VCaP (cell line): ENCODE measurements at regions not wholly inside any gene's neighbourhood (a gene's known extent, or its start where the extent isn't known, plus 50 kb on each side); places are given as distances from the start of the nearest gene placed in this dataset.

Source experiments
- H3K27ac ChIP-seq: fragments of 450-650 bp; 2 replicates; pipeline ENCODE4 v1.5.1; 2017
- CTCF ChIP-seq: fragments of 450-650 bp; conservative IDR thresholded peaks from 2 replicates; pipeline ENCODE4 v1.5.1; 2017; ENCODE audit warnings: mild to moderate bottlenecking, moderate library complexity

DNA sequence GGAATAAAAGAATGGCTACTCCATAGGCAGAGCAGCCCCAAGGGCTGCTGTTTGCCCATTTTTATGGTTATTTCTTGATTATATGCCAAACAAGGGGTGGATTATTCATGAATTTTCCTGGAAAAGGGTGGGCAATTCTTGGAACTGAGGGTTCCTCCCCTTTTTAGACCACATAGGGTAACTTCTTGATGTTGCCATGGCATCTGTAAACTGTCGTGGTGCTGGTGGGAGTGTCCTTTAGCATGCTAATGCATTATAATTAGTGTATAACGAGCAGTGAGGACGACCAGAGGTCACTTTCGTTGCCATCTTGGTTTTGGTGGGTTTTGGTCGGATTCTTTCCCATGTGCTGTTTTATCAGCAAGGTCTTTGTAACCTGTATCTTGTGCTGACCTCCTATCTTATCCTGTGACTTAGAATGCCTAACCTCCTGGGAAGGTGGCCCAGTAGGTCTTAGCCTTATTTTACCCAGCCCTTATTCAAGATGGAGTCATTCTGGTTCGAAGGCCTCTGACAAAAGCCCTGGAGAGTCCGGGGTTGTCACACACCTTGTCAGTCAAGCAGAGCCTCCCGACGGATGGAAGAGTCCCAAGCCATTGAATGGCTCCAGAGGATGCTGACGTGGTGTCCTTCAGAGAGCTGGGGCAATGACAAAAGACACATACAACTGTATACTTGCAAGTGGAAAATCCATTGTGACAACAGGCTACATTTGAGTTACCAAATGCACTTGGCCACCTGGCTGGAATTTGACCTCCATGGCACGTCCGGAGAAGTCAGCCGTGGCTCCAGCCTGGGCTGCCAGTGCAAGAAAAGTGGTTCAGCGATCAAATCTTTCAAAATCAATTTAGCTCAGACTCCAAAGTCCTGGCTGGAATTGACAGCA, 67.1 kb upstream of the CLINT1 start:
- H3K27ac ChIP-seq = no peak overlapping the region
- no peak for TF ChIP-seq CTCF

DNA sequence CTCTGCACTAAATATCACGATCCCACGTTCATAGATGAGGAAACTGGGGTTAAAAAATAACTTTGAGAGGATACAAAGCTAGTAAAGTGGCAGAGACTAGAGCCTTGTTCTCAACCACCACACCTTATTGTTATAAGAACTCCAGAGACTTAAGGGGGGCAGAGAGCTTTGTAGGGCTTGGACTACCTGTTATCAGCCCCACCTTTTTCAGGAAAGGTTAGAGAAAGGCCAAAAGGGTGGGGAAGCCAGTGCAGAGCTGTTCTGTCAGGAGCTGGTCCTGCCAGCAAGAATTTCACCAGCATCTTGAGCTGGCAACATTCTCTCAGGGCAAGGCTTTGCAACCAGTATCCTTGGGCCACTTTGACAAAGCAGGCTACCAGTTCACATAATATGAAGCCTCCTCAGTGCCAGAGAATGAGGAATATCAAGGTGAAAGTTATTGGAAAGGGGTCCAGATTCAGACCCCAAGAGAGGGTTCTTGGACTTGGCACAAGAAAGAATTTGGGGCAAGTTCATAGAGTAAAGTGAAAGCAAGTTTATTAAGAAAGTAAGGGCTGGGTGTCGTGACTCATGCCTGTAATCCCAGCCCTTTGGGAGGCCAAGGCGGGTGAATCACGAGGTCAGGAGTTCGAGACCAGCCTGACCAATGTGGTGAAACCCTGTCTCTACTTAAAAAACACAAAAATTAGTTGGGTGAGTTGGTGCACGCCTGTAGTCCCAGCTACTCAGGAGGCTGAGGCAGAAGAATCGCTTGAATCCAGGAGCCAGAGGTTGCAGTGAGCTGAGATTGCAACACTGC, 66.2 kb upstream of the CLINT1 start:
- H3K27ac ChIP-seq = no peak overlapping the region
- TF ChIP-seq CTCF = no peak

- no peak overlapping the region for H3K27ac ChIP-seq
- no peak for TF ChIP-seq CTCF
Observed at GRCh38 chr5:157924490-157924889, 65.5 kb upstream of the CLINT1 start.

- no peak overlapping the region for H3K27ac ChIP-seq
- no peak for TF ChIP-seq CTCF
Observed at GRCh38 chr5:157923765-157924164, 64.8 kb upstream of the CLINT1 start.

GRCh38 chr5:157922026-157922425, 63.1 kb upstream of the CLINT1 start:
- TF ChIP-seq CTCF = no peak
- no peak overlapping the region for H3K27ac ChIP-seq

GRCh38 chr5:157920828-157921170, 61.9 kb upstream of the CLINT1 start:
- H3K27ac ChIP-seq = no peak overlapping the region
- TF ChIP-seq CTCF = no peak
